Calu3 (cell line): ENCODE measurements at regions not wholly inside any gene's neighbourhood (a gene's known extent, or its start where the extent isn't known, plus 50 kb on each side); places are given as distances from the start of the nearest gene placed in this dataset.

Experiments used
- BruUV-seq: library from RNA; stranded (reverse); fragments of 400-500 nt; replicated peaks from 2 replicates; lab custom pipeline; 2021; lab: Mats Ljungman, UMichigan
- CTCF ChIA-PET: fragments of 300-600 bp; sonication (Branson Sonifier 250); formaldehyde crosslinking; loops from one replicate; lab custom pipeline; 2022; ENCODE audit warnings: antibody characterized with exemption; lab: Charles Lee
- DNase-seq: peaks from one replicate; pipeline ENCODE4 v3.0.0; 2022
- H3K27ac Mint-ChIP-seq: one replicate; pipeline ENCODE4 v1.8.0; 2022; ENCODE audit warnings: mixed read lengths; ENCODE audit not compliant: unreplicated experiment
- H3K27me3 Mint-ChIP-seq: one replicate; pipeline ENCODE4 v1.8.0; 2022; ENCODE audit warnings: mixed read lengths; ENCODE audit not compliant: unreplicated experiment
- H3K36me3 Mint-ChIP-seq: one replicate; pipeline ENCODE4 v1.8.0; 2022; ENCODE audit warnings: mild to moderate bottlenecking, moderate library complexity, mixed read lengths; ENCODE audit not compliant: insufficient read depth, unreplicated experiment
- H3K4me1 Mint-ChIP-seq: one replicate; pipeline ENCODE4 v1.8.0; 2022; ENCODE audit warnings: mild to moderate bottlenecking, low read depth, mixed read lengths; ENCODE audit not compliant: unreplicated experiment
- H3K4me3 Mint-ChIP-seq: one replicate; pipeline ENCODE4 v1.8.0; 2022; ENCODE audit warnings: mild to moderate bottlenecking, low read depth, moderate library complexity, mixed read lengths; ENCODE audit not compliant: unreplicated experiment
- H3K9me3 Mint-ChIP-seq: one replicate; pipeline ENCODE4 v1.8.0; 2022; ENCODE audit warnings: low read depth, mixed read lengths; ENCODE audit not compliant: unreplicated experiment
- CTCF ChIP-seq: fragments of 200-600 bp; IDR thresholded peaks from one replicate; pipeline ENCODE4 v1.8.0; 2022; ENCODE audit warnings: antibody characterized with exemption; ENCODE audit not compliant: unreplicated experiment
- intact Hi-C: fragments of 100-400 bp; cut with micrococcal nuclease; formaldehyde crosslinking; loops from one replicate; pipeline ENCODE4 v1.10.0; 2022; ENCODE audit not compliant: unreplicated experiment

GRCh38 chr5:155624597-155625241 lies 611.2 kb downstream of the KIF4B start:
- CTCF ChIA-PET: no interaction called here
- peaks cover 4% of the 10 kb centered on the region for H3K9me3 Mint-ChIP-seq
- no peak overlapping the region for H3K4me3 Mint-ChIP-seq
- no peaks in the 10 kb centered on the region for H3K27me3 Mint-ChIP-seq
- intact Hi-C loops: no loop called here
- DNase-seq: no peak
- no peaks in the 10 kb centered on the region for H3K36me3 Mint-ChIP-seq
- H3K4me1 Mint-ChIP-seq: no peaks in the 10 kb centered on the region
- no TSS peak for BruUV-seq
- no peak overlapping the region for H3K27ac Mint-ChIP-seq
- no peak for TF ChIP-seq CTCF

- no TSS peak for BruUV-seq
- no peaks in the 10 kb centered on the region for H3K36me3 Mint-ChIP-seq
- H3K27me3 Mint-ChIP-seq: no peaks in the 10 kb centered on the region
- H3K9me3 Mint-ChIP-seq: peaks cover 4% of the 10 kb centered on the region
- CTCF ChIA-PET: no interaction called here
- no peak for DNase-seq
- H3K27ac Mint-ChIP-seq: no peak overlapping the region
- no peaks in the 10 kb centered on the region for H3K4me1 Mint-ChIP-seq
- H3K4me3 Mint-ChIP-seq: no peak overlapping the region
- TF ChIP-seq CTCF: no peak
- intact Hi-C loops: no loop called here
Measured at GRCh38 chr5:155625315-155625714, 611.8 kb downstream of the KIF4B start.

GRCh38 chr5:155625897-155626543 lies 612.5 kb downstream of the KIF4B start:
- CTCF ChIA-PET: no interaction called here
- Mint-ChIP-seq H3K27ac (no peak overlapping the region), H3K4me1 (no peaks in the 10 kb centered on the region), H3K27me3 (no peaks in the 10 kb centered on the region), H3K36me3 (no peaks in the 10 kb centered on the region), H3K9me3 (peaks cover 4% of the 10 kb centered on the region), H3K4me3 (no peak overlapping the region)
- BruUV-seq: no TSS peak
- TF ChIP-seq CTCF: no peak
- DNase-seq: no peak
- intact Hi-C loops: no loop called here

GRCh38 chr5:155626592-155626991 lies 613.0 kb downstream of the KIF4B start:
- no peak overlapping the region for H3K27ac Mint-ChIP-seq
- H3K4me1 Mint-ChIP-seq: no peaks in the 10 kb centered on the region
- intact Hi-C loops: no loop called here
- DNase-seq: no peak
- CTCF ChIA-PET: no interaction called here
- BruUV-seq: no TSS peak
- H3K9me3 Mint-ChIP-seq: peaks cover 4% of the 10 kb centered on the region
- H3K36me3 Mint-ChIP-seq: no peaks in the 10 kb centered on the region
- H3K4me3 Mint-ChIP-seq: no peak overlapping the region
- H3K27me3 Mint-ChIP-seq: no peaks in the 10 kb centered on the region
- TF ChIP-seq CTCF: no peak
